HCT116 (cell line): ENCODE measurements at regions not wholly inside any gene's neighbourhood (a gene's known extent, or its start where the extent isn't known, plus 50 kb on each side); places are given as distances from the start of the nearest gene placed in this dataset.

Source experiments
- ATAC-seq: fragments of 200-7000 bp; cut with Tn5 transposase; 2 replicates; pipeline ENCODE4 v1.9.1; 2020; ENCODE audit warnings: mild to moderate bottlenecking, moderate library complexity
- BruUV-seq: library from RNA; stranded (reverse); fragments of 400-500 nt; replicated peaks from 2 replicates; lab custom pipeline; 2021; lab: Mats Ljungman, UMichigan
- CTCF ChIA-PET: fragments of 300-600 bp; sonication (Branson Sonifier 250); formaldehyde crosslinking; loops from one replicate; lab custom pipeline; 2021; ENCODE audit warnings: antibody characterized with exemption; lab: Charles Lee
- POLR2A ChIA-PET: fragments of 300-600, 350-600 bp; sonication (Branson Sonifier 250); formaldehyde crosslinking; loops from one replicate; lab custom pipeline; 2021; ENCODE audit warnings: antibody characterized with exemption; lab: Charles Lee
- RAD21 ChIA-PET, 2 experiments: fragments of 300-600 bp; sonication (Branson Sonifier 250); formaldehyde crosslinking; loops; one replicate each; lab custom pipeline; 2023; ENCODE audit warnings: low total read pairs in 2 of 2; ENCODE audit not compliant: uncharacterized antibody in 2 of 2, unreplicated experiment in 2 of 2, low non-redundant PET in 1 of 2; lab: Charles Lee
- DNase-seq: peaks from one replicate; pipeline ENCODE4 v3.0.0-alpha.2; 2010; ENCODE audit warnings: low read depth, low spot score
- H2AFZ ChIP-seq: fragments of 200-600 bp; shearing (Covaris generic), sonication (generic); 2 replicates; pipeline ENCODE4 v1.6.1; 2017; ENCODE audit warnings: low read depth, mixed run types, mixed read lengths, antibody characterized with exemption, low read length; ENCODE audit not compliant: poor library complexity, severe bottlenecking
- H3K27ac ChIP-seq: 2 replicates; pipeline ENCODE4 v1.5.1; 2012; ENCODE audit warnings: low read depth, low read length
- H3K27me3 ChIP-seq: fragments of 200-600 bp; sonication (generic); 2 replicates; pipeline ENCODE4 v1.6.1; 2016; ENCODE audit warnings: mixed run types, low read length, mixed read lengths; ENCODE audit not compliant: insufficient read depth
- H3K36me3 ChIP-seq, 2 experiments: fragments of 200-500 bp in 1 of 2; fragments of 200-600 bp in 1 of 2; sonication (Bioruptor generic) in 1 of 2; sonication (generic) in 1 of 2; 2 replicates each; pipeline versions ENCODE4 v1.5.1 to v1.6.1; 2014 to 2016; ENCODE audit warnings: low read length in 2 of 2, inconsistent platforms in 1 of 2, mixed read lengths in 1 of 2, mixed run types in 1 of 2; ENCODE audit not compliant: insufficient read depth in 2 of 2, control insufficient read depth in 1 of 2
- H3K4me1 ChIP-seq, 2 experiments: fragments of 200-600 bp in 1 of 2; sonication (generic) in 1 of 2; 2 replicates each; pipeline versions ENCODE4 v1.5.1 to v1.6.1; 2012 to 2017; ENCODE audit warnings: low read length in 2 of 2, inconsistent platforms in 1 of 2, mild to moderate bottlenecking in 1 of 2, mixed read lengths in 1 of 2, mixed run types in 1 of 2, moderate library complexity in 1 of 2; ENCODE audit not compliant: insufficient read depth in 2 of 2, control insufficient read depth in 1 of 2
- H3K4me2 ChIP-seq: fragments of 200-600 bp; sonication (generic); 2 replicates; pipeline ENCODE4 v1.6.1; 2017; ENCODE audit warnings: mixed run types, low read length, mixed read lengths
- H3K4me3 ChIP-seq, 2 experiments: fragments of 200-600 bp in 1 of 2; sonication (generic) in 1 of 2; replicated peaks in 1 of 2; 2 replicates each; pipeline ENCODE4 v1.5.1; 2011 to 2016; ENCODE audit warnings: low read length in 2 of 2, control low read depth in 1 of 2, low read depth in 1 of 2, mild to moderate bottlenecking in 1 of 2, mixed read lengths in 1 of 2, mixed run types in 1 of 2
- H3K79me2 ChIP-seq: fragments of 200-600 bp; sonication (generic); 2 replicates; pipeline ENCODE4 v1.6.1; 2017; ENCODE audit warnings: mild to moderate bottlenecking, mixed run types, low read length, moderate library complexity, mixed read lengths; ENCODE audit not compliant: insufficient read depth
- H3K9ac ChIP-seq: fragments of 200-600 bp; sonication (generic); 2 replicates; pipeline ENCODE4 v1.6.1; 2016; ENCODE audit warnings: low read length, mixed read lengths
- H3K9me2 ChIP-seq: fragments of 200-600 bp; sonication (generic), shearing (Covaris generic); 2 replicates; pipeline ENCODE4 v1.6.1; 2017; ENCODE audit warnings: mixed run types, mild to moderate bottlenecking, moderate library complexity; ENCODE audit not compliant: insufficient read depth
- H3K9me3 ChIP-seq, 2 experiments: fragments of 200-500 bp in 1 of 2; fragments of 200-600 bp in 1 of 2; sonication (Bioruptor generic) in 1 of 2; sonication (generic) in 1 of 2; 2 replicates each; pipeline ENCODE4 v1.6.1; 2014 to 2017; ENCODE audit warnings: low read length in 2 of 2, mixed read lengths in 2 of 2, inconsistent platforms in 1 of 2, low read depth in 1 of 2, mild to moderate bottlenecking in 1 of 2, mixed run types in 1 of 2, moderate library complexity in 1 of 2; ENCODE audit not compliant: control insufficient read depth in 1 of 2, insufficient read depth in 1 of 2
- H4K20me1 ChIP-seq: fragments of 200-600 bp; sonication (generic), shearing (Covaris generic); 2 replicates; pipeline ENCODE4 v1.6.1; 2017; ENCODE audit warnings: mixed run types, mild to moderate bottlenecking, moderate library complexity; ENCODE audit not compliant: insufficient read depth
- CBX3 ChIP-seq: IDR thresholded peaks from 2 replicates; pipeline ENCODE4 v1.6.1; 2012; ENCODE audit warnings: low read depth
- CEBPB ChIP-seq: IDR thresholded peaks from 2 replicates; pipeline ENCODE4 v1.6.1; 2012; ENCODE audit warnings: low read depth
- EGR1 ChIP-seq: IDR thresholded peaks from 2 replicates; pipeline ENCODE4 v1.6.1; 2012; ENCODE audit warnings: low read depth
- EZH2phosphoT487 ChIP-seq: fragments of 200-600 bp; IDR thresholded peaks from 2 replicates; pipeline ENCODE4 v1.6.1; 2018; ENCODE audit warnings: antibody characterized with exemption, borderline replicate concordance
- FOSL1 ChIP-seq: IDR thresholded peaks from 2 replicates; pipeline ENCODE4 v1.6.1; 2012; ENCODE audit warnings: low read depth
- JUND ChIP-seq: IDR thresholded peaks from 2 replicates; pipeline ENCODE4 v1.6.1; 2012
- POLR2A ChIP-seq: IDR thresholded peaks from 2 replicates; pipeline ENCODE4 v1.7.0; 2011; ENCODE audit warnings: borderline replicate concordance; ENCODE audit not compliant: insufficient read depth, insufficient read length; ENCODE audit errors: extremely low read depth
- POLR2AphosphoS5 ChIP-seq: IDR thresholded peaks from 2 replicates; pipeline ENCODE4 v1.6.1; 2011; ENCODE audit warnings: mild to moderate bottlenecking, low read depth, low read length, moderate library complexity
- SIN3A ChIP-seq: IDR thresholded peaks from 2 replicates; pipeline ENCODE4 v1.6.1; 2012; ENCODE audit warnings: low read depth
- SP1 ChIP-seq: IDR thresholded peaks from 2 replicates; pipeline ENCODE4 v1.6.1; 2012; ENCODE audit warnings: low read depth
- SRF ChIP-seq: IDR thresholded peaks from 2 replicates; pipeline ENCODE4 v1.6.1; 2012; ENCODE audit warnings: low read depth
- YY1 ChIP-seq: IDR thresholded peaks from 2 replicates; pipeline ENCODE4 v1.6.1; 2011; ENCODE audit warnings: low read length, low read depth, moderate library complexity, mild to moderate bottlenecking; ENCODE audit not compliant: insufficient replicate concordance; ENCODE audit errors: extremely low read depth
- ZNF274 ChIP-seq: fragments of 200-500 bp; sonication (Bioruptor generic); IDR thresholded peaks from 2 replicates; pipeline ENCODE4 v1.6.1; 2014; ENCODE audit warnings: mild to moderate bottlenecking, low read depth, low read length, inconsistent platforms
- intact Hi-C: fragments of 100-400 bp; cut with micrococcal nuclease; formaldehyde crosslinking; loops from 2 replicates; pipeline ENCODE4 v1.10.0; 2022
- TF ChIP-seq, protein P1 (sequence below): IDR thresholded peaks from 2 replicates; pipeline ENCODE4 v1.6.1; 2011; ENCODE audit warnings: mild to moderate bottlenecking, low read length, moderate library complexity; ENCODE audit not compliant: insufficient replicate concordance; ENCODE audit errors: extremely low read depth
- TF ChIP-seq, protein P2 (sequence below): IDR thresholded peaks from 2 replicates; pipeline ENCODE4 v1.6.1; 2012
- TF ChIP-seq, protein P3 (sequence below): IDR thresholded peaks from 2 replicates; pipeline ENCODE4 v1.6.1; 2012; ENCODE audit warnings: low read depth

DNA sequence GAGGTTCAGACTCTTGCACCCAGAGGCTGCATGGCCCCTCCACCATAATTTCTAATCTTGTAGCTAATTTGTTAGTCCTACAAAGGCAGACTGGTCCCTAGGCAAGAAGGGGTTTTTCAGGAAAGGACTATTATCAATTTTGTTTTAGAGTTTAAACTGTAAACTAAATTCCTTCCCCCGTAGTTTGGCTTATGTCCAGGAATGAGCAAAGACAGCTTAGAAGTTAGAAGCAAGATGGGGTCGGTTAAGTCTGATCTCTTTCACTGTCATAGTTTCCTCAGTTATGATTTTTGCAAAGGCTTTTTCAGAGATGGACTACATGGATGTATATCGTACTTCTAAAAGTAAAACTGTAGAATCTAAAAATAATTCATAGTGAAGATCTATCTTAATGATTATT, 258.1 kb upstream of the IL1RAPL1 start:
- no peak for ATAC-seq
- no peaks in the 10 kb centered on the region for H3K9me3 ChIP-seq
- no peak overlapping the region for H3K4me2 ChIP-seq
- H3K9ac ChIP-seq, result no peak overlapping the region
- no peaks in the 10 kb centered on the region for H3K9me2 ChIP-seq
- CTCF ChIA-PET, result no interaction called here
- TF ChIP-seq EZH2phosphoT487, result no peak
- no peak for TF ChIP-seq ZNF274
- TF ChIP-seq, protein P1, sequence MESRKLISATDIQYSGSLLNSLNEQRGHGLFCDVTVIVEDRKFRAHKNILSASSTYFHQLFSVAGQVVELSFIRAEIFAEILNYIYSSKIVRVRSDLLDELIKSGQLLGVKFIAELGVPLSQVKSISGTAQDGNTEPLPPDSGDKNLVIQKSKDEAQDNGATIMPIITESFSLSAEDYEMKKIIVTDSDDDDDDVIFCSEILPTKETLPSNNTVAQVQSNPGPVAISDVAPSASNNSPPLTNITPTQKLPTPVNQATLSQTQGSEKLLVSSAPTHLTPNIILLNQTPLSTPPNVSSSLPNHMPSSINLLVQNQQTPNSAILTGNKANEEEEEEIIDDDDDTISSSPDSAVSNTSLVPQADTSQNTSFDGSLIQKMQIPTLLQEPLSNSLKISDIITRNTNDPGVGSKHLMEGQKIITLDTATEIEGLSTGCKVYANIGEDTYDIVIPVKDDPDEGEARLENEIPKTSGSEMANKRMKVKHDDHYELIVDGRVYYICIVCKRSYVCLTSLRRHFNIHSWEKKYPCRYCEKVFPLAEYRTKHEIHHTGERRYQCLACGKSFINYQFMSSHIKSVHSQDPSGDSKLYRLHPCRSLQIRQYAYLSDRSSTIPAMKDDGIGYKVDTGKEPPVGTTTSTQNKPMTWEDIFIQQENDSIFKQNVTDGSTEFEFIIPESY, result no peak
- no peak for TF ChIP-seq SRF
- TF ChIP-seq SIN3A, result no peak
- TF ChIP-seq SP1, result no peak
- no peak for TF ChIP-seq EGR1
- no peak for TF ChIP-seq CBX3
- no peak for TF ChIP-seq JUND
- TF ChIP-seq, protein P2, sequence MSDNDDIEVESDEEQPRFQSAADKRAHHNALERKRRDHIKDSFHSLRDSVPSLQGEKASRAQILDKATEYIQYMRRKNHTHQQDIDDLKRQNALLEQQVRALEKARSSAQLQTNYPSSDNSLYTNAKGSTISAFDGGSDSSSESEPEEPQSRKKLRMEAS, result no peak
- no peak for TF ChIP-seq YY1
- TF ChIP-seq POLR2A, result no peak
- no peak for TF ChIP-seq FOSL1
- TF ChIP-seq CEBPB, result no peak
- no peak for TF ChIP-seq POLR2AphosphoS5
- TF ChIP-seq, protein P3, sequence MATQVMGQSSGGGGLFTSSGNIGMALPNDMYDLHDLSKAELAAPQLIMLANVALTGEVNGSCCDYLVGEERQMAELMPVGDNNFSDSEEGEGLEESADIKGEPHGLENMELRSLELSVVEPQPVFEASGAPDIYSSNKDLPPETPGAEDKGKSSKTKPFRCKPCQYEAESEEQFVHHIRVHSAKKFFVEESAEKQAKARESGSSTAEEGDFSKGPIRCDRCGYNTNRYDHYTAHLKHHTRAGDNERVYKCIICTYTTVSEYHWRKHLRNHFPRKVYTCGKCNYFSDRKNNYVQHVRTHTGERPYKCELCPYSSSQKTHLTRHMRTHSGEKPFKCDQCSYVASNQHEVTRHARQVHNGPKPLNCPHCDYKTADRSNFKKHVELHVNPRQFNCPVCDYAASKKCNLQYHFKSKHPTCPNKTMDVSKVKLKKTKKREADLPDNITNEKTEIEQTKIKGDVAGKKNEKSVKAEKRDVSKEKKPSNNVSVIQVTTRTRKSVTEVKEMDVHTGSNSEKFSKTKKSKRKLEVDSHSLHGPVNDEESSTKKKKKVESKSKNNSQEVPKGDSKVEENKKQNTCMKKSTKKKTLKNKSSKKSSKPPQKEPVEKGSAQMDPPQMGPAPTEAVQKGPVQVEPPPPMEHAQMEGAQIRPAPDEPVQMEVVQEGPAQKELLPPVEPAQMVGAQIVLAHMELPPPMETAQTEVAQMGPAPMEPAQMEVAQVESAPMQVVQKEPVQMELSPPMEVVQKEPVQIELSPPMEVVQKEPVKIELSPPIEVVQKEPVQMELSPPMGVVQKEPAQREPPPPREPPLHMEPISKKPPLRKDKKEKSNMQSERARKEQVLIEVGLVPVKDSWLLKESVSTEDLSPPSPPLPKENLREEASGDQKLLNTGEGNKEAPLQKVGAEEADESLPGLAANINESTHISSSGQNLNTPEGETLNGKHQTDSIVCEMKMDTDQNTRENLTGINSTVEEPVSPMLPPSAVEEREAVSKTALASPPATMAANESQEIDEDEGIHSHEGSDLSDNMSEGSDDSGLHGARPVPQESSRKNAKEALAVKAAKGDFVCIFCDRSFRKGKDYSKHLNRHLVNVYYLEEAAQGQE, result no peak
- TF ChIP-seq, all 23 proteins: peak for 0
- Histone ChIP-seq H4K20me1 (no peaks in the 10 kb centered on the region), H3K36me3 (no peaks in the 10 kb centered on the region), H3K4me1 (no peaks in the 10 kb centered on the region), H3K4me3 (no peak overlapping the region), H3K27me3 (no peaks in the 10 kb centered on the region), H2AFZ (no peak overlapping the region), H3K79me2 (no peaks in the 10 kb centered on the region), H3K27ac (no peak overlapping the region)
- ChIA-PET POLR2A (no interaction called here), RAD21 (no interaction called here)
- BruUV-seq, result no TSS peak
- no peak for DNase-seq
- intact Hi-C loops, result no loop called here
